Fibroblast of lung (primary cell): ENCODE measurements at regions not wholly inside any gene's neighbourhood (a gene's known extent, or its start where the extent isn't known, plus 50 kb on each side); places are given as distances from the start of the nearest gene placed in this dataset.
A peak's percentile ranks its signal among the peaks of the same experiment; 100 is the strongest.

Experiments
- DNase-seq, 2 donors: peaks; one replicate each; pipeline versions ENCODE4 v3.0.0 to v3.0.0-alpha.2; 2010; ENCODE audit warnings: low read depth in 2 of 2
- H2AFZ ChIP-seq: 2 replicates; pipeline ENCODE4 v1.5.1; 2012; ENCODE audit warnings: low read length, control low read depth, inconsistent platforms
- H3K27ac ChIP-seq: 2 replicates; pipeline ENCODE4 v1.5.1; 2011; ENCODE audit warnings: low read length, control low read depth; ENCODE audit not compliant: insufficient read depth
- H3K27me3 ChIP-seq: 2 replicates; pipeline ENCODE4 v1.5.1; 2011; ENCODE audit warnings: mild to moderate bottlenecking, low read length; ENCODE audit not compliant: control insufficient read depth, insufficient read depth
- H3K36me3 ChIP-seq: 2 replicates; pipeline ENCODE4 v1.5.1; 2011; ENCODE audit warnings: low read length; ENCODE audit not compliant: control insufficient read depth, insufficient read depth
- H3K4me1 ChIP-seq: 2 replicates; pipeline ENCODE4 v1.5.1; 2011; ENCODE audit warnings: low read length; ENCODE audit not compliant: control insufficient read depth, insufficient read depth; ENCODE audit errors: extremely low read depth
- H3K4me2 ChIP-seq: 2 replicates; pipeline ENCODE4 v1.5.1; 2011; ENCODE audit warnings: low read length, control low read depth; ENCODE audit not compliant: insufficient read depth; ENCODE audit errors: extremely low read depth
- H3K4me3 ChIP-seq, 4 experiments: fragments of 200-600 bp in 1 of 4; sonication (generic) in 1 of 4; replicated peaks in 1 of 4; 2 replicates each; pipeline ENCODE4 v1.5.1; 2011 to 2016; ENCODE audit warnings: low read length in 4 of 4, low read depth in 3 of 4, mild to moderate bottlenecking in 3 of 4, control low read depth in 2 of 4, inconsistent platforms in 1 of 4, mixed read lengths in 1 of 4; ENCODE audit not compliant: insufficient read depth in 1 of 4; ENCODE audit errors: control extremely low read depth in 1 of 4
- H3K79me2 ChIP-seq: 2 replicates; pipeline ENCODE4 v1.5.1; 2012; ENCODE audit warnings: mild to moderate bottlenecking, low read length, inconsistent platforms; ENCODE audit not compliant: control insufficient read depth, insufficient read depth
- H3K9ac ChIP-seq: 2 replicates; pipeline ENCODE4 v1.5.1; 2011; ENCODE audit warnings: mild to moderate bottlenecking, low read length, control low read depth; ENCODE audit not compliant: insufficient read depth
- H3K9me3 ChIP-seq: 2 replicates; pipeline ENCODE4 v1.5.1; 2012; ENCODE audit warnings: low read depth, low read length; ENCODE audit not compliant: control insufficient read depth, insufficient read depth
- H4K20me1 ChIP-seq: 2 replicates; pipeline ENCODE4 v1.5.1; 2011; ENCODE audit warnings: low read length; ENCODE audit not compliant: control insufficient read depth, insufficient read depth; ENCODE audit errors: extremely low read depth
- CTCF ChIP-seq, 2 donors: IDR thresholded peaks in 1 of 2; conservative IDR thresholded peaks in 1 of 2; 1 replicate in 1 of 2; 2 replicates in 1 of 2; pipeline ENCODE4 v1.5.1; 2011 to 2012; ENCODE audit warnings: low read length in 2 of 2, control low read depth in 1 of 2, inconsistent platforms in 1 of 2, low read depth in 1 of 2, mild to moderate bottlenecking in 1 of 2
- EZH2 ChIP-seq: IDR thresholded peaks from 2 replicates; pipeline ENCODE4 v1.5.1; 2012; ENCODE audit warnings: low read length, control low read depth, mild to moderate bottlenecking; ENCODE audit errors: missing control alignments

GRCh38 chr7:131893631-131894340 lies 337.4 kb upstream of the PODXL start:
- Histone ChIP-seq H3K4me1 (no peaks in the 10 kb centered on the region), H3K27ac (no peak overlapping the region), H3K79me2 (no peaks in the 10 kb centered on the region), H2AFZ (no peak overlapping the region), H3K4me2 (no peak overlapping the region), H3K4me3 (no peak overlapping the region), H3K27me3 (no peaks in the 10 kb centered on the region), H3K9ac (no peak overlapping the region), H3K36me3 (no peaks in the 10 kb centered on the region), H4K20me1 (no peaks in the 10 kb centered on the region), H3K9me3 (no peaks in the 10 kb centered on the region)
- peak in 1 of 2 donors; percentile 61 for DNase-seq
- TF ChIP-seq EZH2: no peak
- TF ChIP-seq CTCF (conservative IDR thresholded peaks at IDR 0.05 in 1 of 2, IDR thresholded peaks at IDR 0.05 in 1 of 2; ENCODE audit: low read depth in 1 of 2, low read length in 2 of 2): no peak

DNA sequence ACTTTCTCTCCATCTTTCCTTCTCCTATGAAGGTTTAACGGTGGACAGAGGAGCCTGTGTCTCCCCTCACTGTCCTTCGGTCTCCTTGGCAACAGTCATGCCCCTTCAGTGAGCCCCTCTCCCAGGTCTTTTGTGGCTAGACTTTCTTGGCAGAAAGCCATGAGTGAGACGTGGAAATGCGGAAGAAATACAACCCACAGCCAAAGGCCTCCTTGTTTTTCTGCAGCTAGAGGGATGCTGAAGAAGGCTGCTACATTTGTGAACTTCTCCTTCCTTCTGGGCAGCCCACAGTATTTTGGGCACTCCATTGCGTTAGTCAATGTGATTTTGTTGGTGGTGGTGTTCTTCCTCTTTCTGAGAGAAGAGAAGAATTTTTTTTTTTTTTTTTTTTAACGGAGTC lies 333.7 kb upstream of the PODXL start:
- Histone ChIP-seq H4K20me1 (no peaks in the 10 kb centered on the region), H3K79me2 (no peaks in the 10 kb centered on the region), H3K4me2 (no peak overlapping the region), H2AFZ (no peak overlapping the region), H3K27me3 (no peaks in the 10 kb centered on the region), H3K36me3 (no peaks in the 10 kb centered on the region), H3K4me3 (no peak overlapping the region), H3K4me1 (no peaks in the 10 kb centered on the region), H3K9me3 (no peaks in the 10 kb centered on the region), H3K27ac (no peak overlapping the region), H3K9ac (no peak overlapping the region)
- DNase-seq: peak in 1 of 2 donors; percentile 28
- TF ChIP-seq EZH2: no peak
- no peak for TF ChIP-seq CTCF (conservative IDR thresholded peaks at IDR 0.05 in 1 of 2, IDR thresholded peaks at IDR 0.05 in 1 of 2; ENCODE audit: low read depth in 1 of 2, low read length in 2 of 2)

DNA sequence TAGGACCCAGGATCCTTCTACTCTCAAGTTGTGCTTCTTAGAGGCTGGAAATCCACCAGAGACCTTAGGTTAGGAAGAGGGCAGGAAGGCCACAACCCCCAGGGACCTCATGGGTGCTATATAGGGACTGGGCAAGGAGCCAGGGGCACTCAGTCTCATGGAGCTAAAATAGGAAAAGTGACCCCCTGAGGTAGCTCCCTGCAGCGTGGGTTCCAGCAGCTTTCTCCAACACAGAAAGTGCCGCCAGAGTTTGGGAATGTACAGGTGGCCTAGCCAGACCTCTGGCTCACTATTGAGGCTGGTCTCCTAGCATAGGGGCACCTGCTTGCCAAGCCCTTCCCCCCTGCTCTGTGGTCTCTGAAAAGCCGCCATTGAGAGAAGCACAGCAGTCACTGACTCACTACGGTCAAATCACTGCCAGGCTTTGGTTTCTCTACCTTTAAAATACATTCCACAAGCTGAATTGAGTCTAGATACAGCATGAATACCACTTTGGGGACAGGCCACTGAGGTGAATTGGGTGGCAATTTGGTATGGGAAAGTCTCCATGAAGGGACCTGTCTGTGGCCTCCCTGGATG lies 333.2 kb upstream of the PODXL start:
- Histone ChIP-seq H3K4me2 (no peak overlapping the region), H3K9ac (no peak overlapping the region), H3K79me2 (no peaks in the 10 kb centered on the region), H3K36me3 (no peaks in the 10 kb centered on the region), H3K4me1 (no peaks in the 10 kb centered on the region), H4K20me1 (no peaks in the 10 kb centered on the region), H3K4me3 (no peak overlapping the region), H3K27ac (no peak overlapping the region), H2AFZ (no peak overlapping the region), H3K27me3 (no peaks in the 10 kb centered on the region), H3K9me3 (no peaks in the 10 kb centered on the region)
- DNase-seq: peak in 1 of 2 donors; percentile 68
- TF ChIP-seq CTCF (conservative IDR thresholded peaks at IDR 0.05 in 1 of 2, IDR thresholded peaks at IDR 0.05 in 1 of 2; ENCODE audit: low read depth in 1 of 2, low read length in 2 of 2) (no peak), EZH2 (no peak)
